OCI-LY1 (cell line): ENCODE measurements at regions not wholly inside any gene's neighbourhood (a gene's known extent, or its start where the extent isn't known, plus 50 kb on each side); places are given as distances from the start of the nearest gene placed in this dataset.

Experiments
- EZH2 ChIP-seq: fragments of 200-600 bp; sonication (generic), shearing (Covaris generic); IDR thresholded peaks from 2 replicates; pipeline ENCODE4 v1.8.0; 2017; ENCODE audit warnings: borderline replicate concordance, mixed run types, mild to moderate bottlenecking, antibody characterized with exemption, low read length, moderate library complexity, mixed read lengths
- TF ChIP-seq, protein P1 (sequence below): fragments of 200-600 bp; sonication (generic), shearing (Covaris generic); IDR thresholded peaks from 2 replicates; pipeline ENCODE4 v1.5.1; 2017; ENCODE audit warnings: mild to moderate bottlenecking, antibody characterized with exemption, low read length, moderate library complexity, mixed read lengths

DNA sequence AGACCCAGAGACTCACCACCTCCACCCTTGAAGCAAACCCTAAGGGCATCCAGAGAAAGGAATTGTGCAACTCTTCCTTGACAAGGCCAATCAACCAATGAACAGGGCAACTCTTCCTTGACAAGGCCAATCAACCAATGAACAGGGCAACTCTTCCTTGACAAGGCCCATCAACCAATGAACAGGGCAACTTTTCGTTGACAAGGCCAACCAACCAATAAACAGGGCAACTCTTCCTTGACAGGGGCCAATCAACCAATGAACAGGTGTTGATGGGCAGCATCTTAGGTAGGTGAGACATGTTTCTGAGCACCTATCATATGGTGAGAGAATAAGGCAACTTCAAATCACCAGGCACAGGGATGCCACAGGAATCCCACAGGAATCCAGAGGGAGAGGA lies 181.5 kb upstream of the RNF32 start:
- TF ChIP-seq, protein P1, sequence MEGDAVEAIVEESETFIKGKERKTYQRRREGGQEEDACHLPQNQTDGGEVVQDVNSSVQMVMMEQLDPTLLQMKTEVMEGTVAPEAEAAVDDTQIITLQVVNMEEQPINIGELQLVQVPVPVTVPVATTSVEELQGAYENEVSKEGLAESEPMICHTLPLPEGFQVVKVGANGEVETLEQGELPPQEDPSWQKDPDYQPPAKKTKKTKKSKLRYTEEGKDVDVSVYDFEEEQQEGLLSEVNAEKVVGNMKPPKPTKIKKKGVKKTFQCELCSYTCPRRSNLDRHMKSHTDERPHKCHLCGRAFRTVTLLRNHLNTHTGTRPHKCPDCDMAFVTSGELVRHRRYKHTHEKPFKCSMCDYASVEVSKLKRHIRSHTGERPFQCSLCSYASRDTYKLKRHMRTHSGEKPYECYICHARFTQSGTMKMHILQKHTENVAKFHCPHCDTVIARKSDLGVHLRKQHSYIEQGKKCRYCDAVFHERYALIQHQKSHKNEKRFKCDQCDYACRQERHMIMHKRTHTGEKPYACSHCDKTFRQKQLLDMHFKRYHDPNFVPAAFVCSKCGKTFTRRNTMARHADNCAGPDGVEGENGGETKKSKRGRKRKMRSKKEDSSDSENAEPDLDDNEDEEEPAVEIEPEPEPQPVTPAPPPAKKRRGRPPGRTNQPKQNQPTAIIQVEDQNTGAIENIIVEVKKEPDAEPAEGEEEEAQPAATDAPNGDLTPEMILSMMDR = no peak
- no peak for TF ChIP-seq EZH2
